ENCODE measurements at regions not wholly inside any gene's neighbourhood (a gene's known extent, or its start where the extent isn't known, plus 50 kb on each side); places are given as distances from the start of the nearest gene placed in this dataset.

- DNase-seq = no peak
Measured at GRCh38 chr15:70213794-70214193, 116.1 kb upstream of the TLE3 start.

GRCh38 chr15:70212963-70213315, 115.2 kb upstream of the TLE3 start:
- DNase-seq = no peak

DNA sequence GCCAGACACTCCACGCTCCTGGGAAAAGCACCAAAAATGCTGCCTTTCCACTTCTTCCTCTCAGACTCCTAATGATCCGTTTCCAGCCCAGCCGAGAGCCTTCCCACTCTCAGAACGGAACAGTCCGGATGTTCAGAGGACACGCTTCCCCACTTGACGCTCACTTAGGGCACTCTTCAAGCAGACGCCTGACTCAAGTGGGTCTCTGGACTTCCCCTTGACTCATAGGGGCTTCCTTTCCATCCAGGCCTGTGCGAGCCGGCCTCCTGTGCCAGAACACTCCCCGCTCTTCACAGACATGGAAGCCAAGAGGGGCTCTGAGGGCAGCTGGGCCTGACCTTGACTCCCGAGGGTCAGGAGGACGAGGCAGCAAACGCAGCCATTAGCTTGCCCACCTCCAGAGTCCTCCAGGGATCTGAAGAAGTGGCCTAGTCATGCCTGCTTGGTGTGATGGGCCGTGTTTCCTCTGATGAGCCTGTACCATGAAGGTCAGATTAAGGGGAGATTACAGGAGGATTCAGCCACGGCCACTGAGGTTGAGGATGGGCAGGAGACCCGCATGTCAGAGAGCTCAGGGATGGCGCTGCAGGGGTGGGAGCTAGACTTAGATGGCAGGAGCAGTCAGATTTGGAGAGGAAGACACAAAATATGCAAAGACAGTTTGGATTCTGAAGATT, 114.7 kb upstream of the TLE3 start:
- DNase-seq = no peak

- DNase-seq = no peak
Measured at GRCh38 chr15:70210528-70210927, 112.8 kb upstream of the TLE3 start.

DNA sequence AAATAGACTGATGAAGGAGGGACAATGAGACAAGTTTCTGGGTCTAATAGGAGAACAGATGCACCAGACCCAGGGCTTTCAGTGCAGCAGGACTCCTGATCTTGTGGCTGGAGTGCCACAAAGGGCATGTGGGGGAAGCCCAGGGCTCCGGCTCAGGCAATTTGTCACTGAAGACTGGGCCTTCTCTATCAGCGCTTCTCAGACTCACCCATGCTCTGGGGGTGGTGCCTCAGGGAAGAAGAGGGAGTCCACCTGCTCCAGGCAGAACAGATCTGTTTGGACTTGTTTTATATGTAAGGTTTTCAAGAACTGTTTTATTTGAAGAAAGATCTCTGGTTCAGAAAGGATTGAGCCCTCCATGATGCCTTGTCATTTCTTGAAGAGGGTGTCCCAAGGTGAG, 112.4 kb upstream of the TLE3 start:
- no peak for DNase-seq

DNA sequence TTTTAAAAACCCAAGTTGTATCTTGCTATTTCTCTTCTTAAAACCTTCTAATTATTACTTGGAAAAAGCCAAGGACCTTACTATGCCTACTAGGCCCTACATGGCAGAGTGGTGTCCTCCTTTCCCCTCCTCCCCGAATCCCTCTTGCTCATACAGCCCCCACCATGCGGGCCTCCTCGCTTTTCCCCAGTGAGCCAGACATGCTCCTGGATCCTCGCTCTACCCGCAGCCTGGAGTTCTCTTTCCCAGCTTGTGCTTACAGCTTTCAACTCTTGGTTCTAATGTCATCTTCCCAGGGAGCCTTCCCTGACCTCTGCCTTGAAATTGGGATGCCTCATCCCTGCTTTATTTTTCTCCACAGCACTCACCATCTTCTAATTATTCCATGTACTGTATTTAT, 111.8 kb upstream of the TLE3 start:
- no peak for DNase-seq

DNA sequence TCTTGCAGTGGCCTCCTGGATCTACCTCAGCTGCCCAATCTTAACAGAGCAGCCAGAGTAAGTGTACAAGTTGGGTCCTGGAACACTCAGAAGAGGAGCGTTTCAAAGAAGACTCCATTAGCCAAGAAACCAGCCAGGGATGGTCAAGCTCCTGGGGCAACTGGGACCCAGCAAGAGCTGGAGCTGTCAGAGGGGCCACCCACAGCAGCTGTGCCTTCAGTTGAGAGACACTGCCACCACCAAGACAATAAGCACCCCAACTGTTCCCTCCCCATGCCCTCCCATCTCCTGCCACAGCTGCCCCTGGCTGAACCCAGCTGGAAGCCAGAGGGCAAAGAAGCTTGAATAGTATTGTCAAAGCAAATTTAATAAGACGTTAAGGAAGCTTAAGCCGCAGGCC, 110.6 kb upstream of the TLE3 start:
- no peak for DNase-seq

GRCh38 chr15:70206668-70207067, 109.0 kb upstream of the TLE3 start:
- DNase-seq = no peak

DNA sequence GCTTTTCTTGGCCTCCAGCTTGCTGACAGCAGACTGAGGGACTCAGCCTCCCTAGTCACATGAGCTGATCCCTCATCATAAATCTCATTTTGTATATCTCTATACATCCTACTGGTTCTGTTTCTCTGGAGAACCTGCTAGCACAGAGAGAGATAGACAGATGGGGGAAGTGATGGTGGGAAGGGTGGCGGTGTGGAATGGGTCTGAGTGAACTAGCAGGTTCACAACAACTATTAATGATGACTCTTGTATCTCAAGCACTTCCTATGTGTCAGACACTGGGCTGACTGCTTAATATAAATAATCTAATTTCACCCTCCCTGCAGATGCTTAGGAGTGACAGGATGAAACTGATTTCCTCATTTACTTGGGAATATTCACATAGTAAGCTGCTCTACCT, 106.9 kb upstream of the TLE3 start:
- DNase-seq = no peak

GRCh38 chr15:70203981-70204560, 106.4 kb upstream of the TLE3 start:
- DNase-seq = no peak

GRCh38 chr15:70202756-70203155, 105.0 kb upstream of the TLE3 start:
- no peak for DNase-seq

- no peak for DNase-seq
Measured at GRCh38 chr15:70201425-70201775, 103.7 kb upstream of the TLE3 start.

- no peak for DNase-seq
Measured at GRCh38 chr15:70200511-70201424, 103.1 kb upstream of the TLE3 start.

DNA sequence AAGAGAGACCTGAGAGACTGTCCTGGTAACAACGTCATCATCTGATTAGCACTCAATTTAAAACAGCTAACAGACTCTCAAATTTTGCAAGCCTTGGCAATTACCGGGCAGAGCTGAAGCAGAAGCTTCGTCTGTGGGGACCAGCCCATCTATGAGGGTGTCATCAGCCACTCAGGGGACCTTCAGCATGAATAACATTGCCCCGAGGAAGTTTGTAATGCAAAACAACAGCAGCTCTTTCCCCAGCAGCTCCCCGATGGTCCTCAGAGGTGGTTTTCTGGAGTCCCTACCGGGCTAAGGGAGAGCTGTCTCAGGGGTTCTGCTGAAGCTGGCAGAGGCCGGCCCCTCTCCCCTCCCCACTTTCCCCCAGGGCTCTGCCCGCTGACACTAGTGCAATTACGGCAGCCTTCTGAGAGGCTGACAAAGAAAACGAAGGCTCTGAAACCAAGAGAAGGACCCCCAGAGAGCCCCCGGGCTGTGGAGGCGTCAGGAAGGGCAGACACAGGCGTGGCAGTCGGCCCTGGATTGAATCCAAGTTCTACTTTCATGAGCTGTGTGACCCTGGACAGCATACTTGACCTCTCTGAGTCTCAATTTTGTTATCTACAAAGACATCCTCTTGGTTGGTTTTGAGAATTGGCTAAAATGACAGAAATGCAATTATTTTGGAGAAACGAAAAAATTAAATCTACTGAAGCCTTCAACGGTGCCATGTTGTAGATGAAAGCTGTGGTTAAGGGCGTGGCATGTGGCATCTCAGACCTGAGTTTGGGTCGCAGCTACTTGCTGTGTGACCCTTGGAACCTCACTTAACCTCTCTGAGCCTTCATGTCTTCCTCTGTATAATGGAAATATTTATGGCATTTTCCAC, 102.1 kb upstream of the TLE3 start:
- no peak for DNase-seq

GRCh38 chr15:70199124-70199482, 101.4 kb upstream of the TLE3 start:
- DNase-seq = no peak

- no peak for DNase-seq
Measured at GRCh38 chr15:70198441-70199123, 100.9 kb upstream of the TLE3 start.

- DNase-seq = no peak
Measured at GRCh38 chr15:70197945-70198361, 100.2 kb upstream of the TLE3 start.

DNA sequence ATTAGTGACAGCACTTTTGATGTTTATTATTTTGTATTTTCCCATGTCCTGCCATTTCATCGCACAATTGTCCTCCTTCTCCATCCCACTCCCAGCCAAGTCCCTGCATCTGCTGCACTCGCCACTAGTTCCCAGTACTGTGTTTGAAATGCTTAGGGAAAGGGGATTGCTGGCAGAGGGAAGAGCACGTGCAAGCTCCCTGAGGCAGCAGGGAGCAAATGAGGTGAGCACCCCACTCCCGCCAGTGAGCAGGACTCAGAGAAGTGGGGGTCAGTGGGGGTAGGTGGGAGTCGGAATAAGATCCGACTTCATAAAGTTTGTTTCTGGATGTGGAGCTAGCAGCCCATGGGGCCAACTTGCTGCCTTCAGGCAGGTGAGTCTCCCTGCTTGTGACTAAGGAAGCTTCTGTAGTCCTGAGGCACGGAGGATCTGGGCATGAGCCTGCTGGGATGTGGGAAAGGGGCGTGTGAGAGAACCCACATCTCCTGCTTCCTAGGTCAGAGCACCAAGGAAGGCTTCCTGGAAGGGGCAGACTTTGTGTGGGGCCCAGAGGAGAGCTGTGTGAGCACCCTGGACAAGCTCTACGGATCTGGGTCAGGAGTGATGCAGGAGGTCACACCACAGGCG, 99.7 kb upstream of the TLE3 start:
- DNase-seq = no peak

GRCh38 chr15:70196372-70197316, 98.9 kb upstream of the TLE3 start:
- peak; percentile 59 for DNase-seq

DNA sequence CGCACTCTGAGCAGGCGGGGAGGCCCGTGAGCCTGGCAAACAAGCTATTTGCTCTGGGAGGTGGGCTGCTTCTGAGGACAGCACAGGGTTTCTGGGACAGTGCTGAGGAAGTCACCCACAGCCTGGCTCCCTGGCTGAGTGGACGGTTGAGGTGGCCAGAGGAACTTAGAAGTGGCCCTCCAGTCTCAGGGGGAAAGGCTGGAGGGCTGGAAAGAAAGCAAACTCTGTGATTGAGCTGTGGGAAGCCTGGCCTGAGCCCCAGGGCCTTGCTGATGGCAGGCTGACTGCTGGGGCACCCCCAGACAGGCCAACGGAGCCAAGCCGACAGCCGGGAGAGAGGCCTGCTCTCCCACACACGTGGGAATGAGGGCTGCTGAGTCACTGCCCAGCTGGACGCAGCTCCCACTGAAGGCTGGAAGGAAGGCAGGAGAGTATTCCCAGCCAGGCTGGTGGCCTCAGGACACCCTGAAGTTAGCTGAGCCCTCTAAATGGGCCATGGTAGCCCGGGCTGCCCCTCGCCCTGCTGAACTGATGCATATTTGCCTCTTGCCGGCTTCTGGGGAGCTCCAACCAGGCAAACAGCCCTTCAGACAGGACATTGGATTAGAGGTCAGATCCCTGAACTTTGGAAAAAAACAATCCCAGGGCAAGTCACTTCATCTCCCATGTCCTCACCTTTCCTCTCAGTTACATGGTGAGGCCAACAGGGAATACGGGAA, 98.0 kb upstream of the TLE3 start:
- DNase-seq = no peak
